Esophagus squamous epithelium (tissue), 4 donors: ENCODE measurements at regions not wholly inside any gene's neighbourhood (a gene's known extent, or its start where the extent isn't known, plus 50 kb on each side); places are given as distances from the start of the nearest gene placed in this dataset.

Source experiments
- POLR2A ChIP-seq, 4 donors: fragments of 450-650 bp; IDR thresholded peaks; one replicate each; pipeline ENCODE4 v1.6.1; 2017; ENCODE audit warnings: antibody characterized with exemption in 4 of 4, mild to moderate bottlenecking in 4 of 4, moderate library complexity in 3 of 4
- TF ChIP-seq, protein P1 (sequence below), 6 experiments: fragments of 450-650 bp in 4 of 6; fragments of 200-600 bp in 2 of 6; sonication (generic) in 2 of 6; IDR thresholded peaks; one replicate each; pipeline ENCODE4 v1.5.1; 2016 to 2019; ENCODE audit warnings: antibody characterized with exemption in 6 of 6, mild to moderate bottlenecking in 4 of 6, moderate library complexity in 4 of 6

DNA sequence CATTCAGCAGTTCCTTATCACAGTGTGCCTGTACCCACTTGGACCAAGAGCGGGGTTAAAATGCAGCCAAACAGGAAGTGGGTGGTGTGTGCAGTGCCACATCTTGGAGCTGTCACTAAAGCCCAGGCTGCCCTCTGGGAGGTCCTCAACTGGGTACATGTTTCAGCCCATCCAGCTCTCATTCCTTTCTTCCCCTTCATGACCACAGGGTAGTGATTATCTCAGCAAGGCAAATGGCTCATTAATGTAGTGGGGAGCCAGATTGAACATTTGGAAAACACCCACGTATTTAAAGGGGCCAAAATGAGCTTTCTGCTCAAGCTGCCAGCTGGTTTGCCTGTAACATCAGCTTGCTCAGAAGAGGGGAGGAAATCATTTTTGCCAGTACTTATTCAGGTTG lies 210.8 kb upstream of the BTG1 start:
- TF ChIP-seq, protein P1, sequence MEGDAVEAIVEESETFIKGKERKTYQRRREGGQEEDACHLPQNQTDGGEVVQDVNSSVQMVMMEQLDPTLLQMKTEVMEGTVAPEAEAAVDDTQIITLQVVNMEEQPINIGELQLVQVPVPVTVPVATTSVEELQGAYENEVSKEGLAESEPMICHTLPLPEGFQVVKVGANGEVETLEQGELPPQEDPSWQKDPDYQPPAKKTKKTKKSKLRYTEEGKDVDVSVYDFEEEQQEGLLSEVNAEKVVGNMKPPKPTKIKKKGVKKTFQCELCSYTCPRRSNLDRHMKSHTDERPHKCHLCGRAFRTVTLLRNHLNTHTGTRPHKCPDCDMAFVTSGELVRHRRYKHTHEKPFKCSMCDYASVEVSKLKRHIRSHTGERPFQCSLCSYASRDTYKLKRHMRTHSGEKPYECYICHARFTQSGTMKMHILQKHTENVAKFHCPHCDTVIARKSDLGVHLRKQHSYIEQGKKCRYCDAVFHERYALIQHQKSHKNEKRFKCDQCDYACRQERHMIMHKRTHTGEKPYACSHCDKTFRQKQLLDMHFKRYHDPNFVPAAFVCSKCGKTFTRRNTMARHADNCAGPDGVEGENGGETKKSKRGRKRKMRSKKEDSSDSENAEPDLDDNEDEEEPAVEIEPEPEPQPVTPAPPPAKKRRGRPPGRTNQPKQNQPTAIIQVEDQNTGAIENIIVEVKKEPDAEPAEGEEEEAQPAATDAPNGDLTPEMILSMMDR (IDR thresholded peaks at IDR 0.05): no peak
- no peak for TF ChIP-seq POLR2A (IDR thresholded peaks at IDR 0.05)
